Activated B cell treated with CpG ODN at 0.5 μM for 24 hours (primary cell): ENCODE measurements at regions not wholly inside any gene's neighbourhood (a gene's known extent, or its start where the extent isn't known, plus 50 kb on each side); places are given as distances from the start of the nearest gene placed in this dataset.

Experiments used
- ATAC-seq: fragments of 200-7000 bp; cut with Tn5 transposase; one replicate; pipeline ENCODE4 v1.10.0; 2021; ENCODE audit warnings: low read depth, mild to moderate bottlenecking, moderate library complexity
- CTCF ChIA-PET: fragments of 350-600 bp; sonication (Branson Sonifier 250); formaldehyde crosslinking; loops from one replicate; lab custom pipeline; 2021; ENCODE audit warnings: antibody characterized with exemption; lab: Charles Lee
- POLR2A ChIA-PET: fragments of 350-600 bp; sonication (Branson Sonifier 250); formaldehyde crosslinking; loops from one replicate; lab custom pipeline; 2021; ENCODE audit warnings: antibody characterized with exemption; lab: Charles Lee
- DNase-seq: peaks from one replicate; pipeline ENCODE4 v3.0.0; 2022
- H3K27ac Mint-ChIP-seq: one replicate; pipeline ENCODE4 v1.8.0; 2020; ENCODE audit warnings: mixed read lengths
- H3K27me3 Mint-ChIP-seq: one replicate; pipeline ENCODE4 v1.8.0; 2021; ENCODE audit warnings: mixed read lengths
- H3K36me3 Mint-ChIP-seq: one replicate; pipeline ENCODE4 v1.8.0; 2021; ENCODE audit warnings: low read depth, mixed read lengths
- H3K4me1 Mint-ChIP-seq: one replicate; pipeline ENCODE4 v1.8.0; 2021; ENCODE audit warnings: mixed read lengths
- H3K4me3 Mint-ChIP-seq: one replicate; pipeline ENCODE4 v1.8.0; 2020; ENCODE audit warnings: mild to moderate bottlenecking, mixed read lengths
- H3K9me3 Mint-ChIP-seq: one replicate; pipeline ENCODE4 v1.8.0; 2020; ENCODE audit warnings: mixed read lengths
- intact Hi-C: fragments of 100-400 bp; cut with micrococcal nuclease; formaldehyde crosslinking; loops from one replicate; pipeline ENCODE4 v1.15.1; 2024
- TF ChIP-seq, protein P1 (sequence below): fragments of 200-600 bp; IDR thresholded peaks from one replicate; pipeline ENCODE4 v1.8.0; 2022; ENCODE audit warnings: antibody characterized with exemption, mild to moderate bottlenecking

DNA sequence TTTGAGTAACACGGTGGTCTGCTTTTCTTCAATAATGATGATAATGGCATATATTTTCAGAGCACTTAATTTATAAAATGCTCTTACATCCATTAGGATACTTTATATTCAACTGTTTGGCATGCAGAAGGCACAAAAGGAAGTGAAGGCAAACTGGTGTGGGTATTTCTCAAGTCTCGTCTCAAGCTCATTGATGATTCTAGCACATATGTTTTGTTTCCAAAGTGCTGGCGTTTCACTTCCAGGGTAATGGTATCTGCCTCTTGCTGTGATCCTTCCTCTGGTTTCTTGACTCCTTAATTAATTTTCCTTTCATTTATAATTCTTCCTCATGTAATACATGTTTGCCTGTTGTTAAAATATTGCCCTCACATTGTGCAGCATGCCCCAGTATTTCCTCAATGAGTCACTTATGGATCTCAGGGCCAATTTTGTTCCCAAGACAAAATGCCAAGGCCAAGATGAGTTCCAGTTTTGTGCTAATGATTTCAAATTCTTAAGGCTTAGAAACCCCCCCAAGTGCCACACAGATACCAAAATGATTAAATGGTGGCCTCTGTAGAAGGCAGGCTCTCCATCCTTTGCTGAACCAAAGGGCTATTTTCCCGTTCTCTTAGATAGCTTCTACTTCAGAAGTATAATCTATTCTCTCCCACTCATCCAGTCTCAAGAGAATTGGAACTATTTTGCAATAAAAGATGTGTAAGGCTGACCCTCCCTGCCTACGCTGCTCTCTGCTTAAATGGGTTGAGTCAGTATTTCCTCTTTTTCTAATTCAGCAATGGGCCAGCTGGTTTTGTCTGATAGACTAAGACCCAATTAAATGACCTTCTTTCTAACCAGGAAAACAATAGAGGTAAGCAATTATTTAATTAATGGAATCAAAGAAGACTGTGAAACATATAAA lies 171.2 kb downstream of the ZNF365 start:
- intact Hi-C loops = no loop called here
- POLR2A ChIA-PET = no interaction called here
- ATAC-seq (no peak), DNase-seq (no peak)
- peaks cover 50% of the 10 kb centered on the region for H3K4me1 Mint-ChIP-seq
- peaks cover 3% of the 10 kb centered on the region for H3K36me3 Mint-ChIP-seq
- H3K4me3 Mint-ChIP-seq = no peak overlapping the region
- no peak overlapping the region for H3K27ac Mint-ChIP-seq
- TF ChIP-seq, protein P1, sequence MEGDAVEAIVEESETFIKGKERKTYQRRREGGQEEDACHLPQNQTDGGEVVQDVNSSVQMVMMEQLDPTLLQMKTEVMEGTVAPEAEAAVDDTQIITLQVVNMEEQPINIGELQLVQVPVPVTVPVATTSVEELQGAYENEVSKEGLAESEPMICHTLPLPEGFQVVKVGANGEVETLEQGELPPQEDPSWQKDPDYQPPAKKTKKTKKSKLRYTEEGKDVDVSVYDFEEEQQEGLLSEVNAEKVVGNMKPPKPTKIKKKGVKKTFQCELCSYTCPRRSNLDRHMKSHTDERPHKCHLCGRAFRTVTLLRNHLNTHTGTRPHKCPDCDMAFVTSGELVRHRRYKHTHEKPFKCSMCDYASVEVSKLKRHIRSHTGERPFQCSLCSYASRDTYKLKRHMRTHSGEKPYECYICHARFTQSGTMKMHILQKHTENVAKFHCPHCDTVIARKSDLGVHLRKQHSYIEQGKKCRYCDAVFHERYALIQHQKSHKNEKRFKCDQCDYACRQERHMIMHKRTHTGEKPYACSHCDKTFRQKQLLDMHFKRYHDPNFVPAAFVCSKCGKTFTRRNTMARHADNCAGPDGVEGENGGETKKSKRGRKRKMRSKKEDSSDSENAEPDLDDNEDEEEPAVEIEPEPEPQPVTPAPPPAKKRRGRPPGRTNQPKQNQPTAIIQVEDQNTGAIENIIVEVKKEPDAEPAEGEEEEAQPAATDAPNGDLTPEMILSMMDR = no peak
- CTCF ChIA-PET = interaction anchor here (1.2 kb wide), 1 partner anchor 108 kb away, joined by 3 read pairs; no protein-coding TSS in a partner anchor
- H3K27me3 Mint-ChIP-seq = no peaks in the 10 kb centered on the region
- H3K9me3 Mint-ChIP-seq = peaks cover 11% of the 10 kb centered on the region

DNA sequence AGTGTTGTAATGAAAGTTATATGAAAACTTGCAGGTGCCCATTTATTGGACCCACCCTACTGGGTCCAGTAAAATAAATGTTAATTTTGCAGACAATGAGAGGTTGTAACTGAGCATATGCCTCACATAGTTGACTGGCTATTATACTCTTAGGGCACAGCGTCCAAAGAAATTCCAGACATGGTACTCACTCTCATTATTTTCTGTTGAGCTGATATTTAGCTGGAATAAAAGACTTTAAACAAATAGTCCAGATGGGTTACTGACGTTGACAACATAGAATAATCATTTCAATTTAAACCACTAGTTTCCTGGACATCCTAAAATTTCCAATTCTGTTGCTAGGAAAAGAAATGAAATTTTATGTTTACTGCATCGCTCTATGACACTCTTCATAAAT lies 174.5 kb downstream of the ZNF365 start:
- H3K4me1 Mint-ChIP-seq = peaks cover 27% of the 10 kb centered on the region
- no peak overlapping the region for H3K4me3 Mint-ChIP-seq
- CTCF ChIA-PET = no interaction called here
- peaks cover 9% of the 10 kb centered on the region for H3K9me3 Mint-ChIP-seq
- no peak for ATAC-seq
- intact Hi-C loops = no loop called here
- no peak for DNase-seq
- H3K27ac Mint-ChIP-seq = no peak overlapping the region
- POLR2A ChIA-PET = no interaction called here
- peaks cover 3% of the 10 kb centered on the region for H3K36me3 Mint-ChIP-seq
- TF ChIP-seq, protein P1 = no peak
- no peaks in the 10 kb centered on the region for H3K27me3 Mint-ChIP-seq

DNA sequence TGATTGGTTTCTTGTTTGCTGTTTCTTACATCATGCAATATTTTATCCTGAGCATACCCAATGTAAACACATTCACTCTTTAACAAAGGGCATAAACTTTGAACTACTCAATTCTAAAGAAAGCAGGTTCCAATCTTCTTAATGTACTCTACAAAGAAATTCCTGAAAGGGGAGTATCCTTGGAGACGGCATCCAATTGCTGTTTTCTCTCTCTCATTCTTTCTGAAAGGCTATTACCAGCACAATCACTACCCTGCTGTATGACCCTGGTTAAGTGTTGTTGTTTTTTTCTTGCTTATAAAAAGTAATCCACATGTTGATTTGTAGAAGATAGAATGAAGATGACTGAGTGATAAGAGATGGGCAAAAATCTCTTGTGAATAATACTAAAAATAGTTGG lies 176.0 kb downstream of the ZNF365 start:
- DNase-seq (no peak), ATAC-seq (no peak)
- Mint-ChIP-seq H3K4me1 (peaks cover 25% of the 10 kb centered on the region), H3K4me3 (no peak overlapping the region), H3K36me3 (no peaks in the 10 kb centered on the region), H3K27ac (no peak overlapping the region), H3K9me3 (peaks cover 9% of the 10 kb centered on the region), H3K27me3 (no peaks in the 10 kb centered on the region)
- intact Hi-C loops = no loop called here
- CTCF ChIA-PET = no interaction called here
- POLR2A ChIA-PET = interaction anchor here (0.8 kb wide), 1 partner anchor 12 kb away, joined by 3 read pairs; no protein-coding TSS in a partner anchor
- TF ChIP-seq, protein P1 = no peak

DNA sequence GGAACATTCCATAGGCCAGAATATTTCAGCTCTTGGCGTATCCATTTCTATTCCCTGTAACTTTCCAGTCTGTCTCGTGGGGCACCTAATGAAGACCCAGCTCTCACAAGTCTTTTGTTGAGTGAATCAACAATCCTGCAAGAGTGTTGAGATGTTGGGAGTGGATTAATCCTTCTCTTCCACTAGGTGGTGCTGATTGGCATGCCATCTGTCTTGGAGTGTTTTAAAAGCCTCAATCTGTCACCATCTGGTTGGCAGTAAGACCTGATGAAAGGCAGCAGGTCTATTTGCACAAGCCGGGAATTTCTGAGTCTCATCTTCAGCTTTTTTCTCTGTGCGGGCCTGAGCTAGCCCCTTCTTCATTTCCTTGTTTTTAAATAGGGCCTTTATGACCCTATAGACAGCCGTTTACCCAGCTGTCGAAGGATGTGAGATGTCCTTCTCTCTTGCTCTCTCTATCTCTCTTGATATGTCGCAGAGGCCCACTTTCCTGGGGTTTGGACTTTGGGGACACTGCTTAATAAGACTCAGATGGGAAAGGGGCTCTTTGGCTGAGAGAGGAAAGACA lies 180.5 kb downstream of the ZNF365 start:
- Mint-ChIP-seq H3K4me1 (peaks cover 7% of the 10 kb centered on the region), H3K27ac (peak overlapping the region; percentile 22), H3K27me3 (peaks cover 2% of the 10 kb centered on the region), H3K36me3 (no peaks in the 10 kb centered on the region), H3K9me3 (no peaks in the 10 kb centered on the region), H3K4me3 (no peak overlapping the region)
- peak; percentile 60 for ATAC-seq
- TF ChIP-seq, protein P1 = no peak
- intact Hi-C loops = loop anchor here (1.0 to 2.0 kb wide), 3 partner anchors 62 to 264 kb away; no protein-coding TSS in a partner anchor
- ChIA-PET CTCF (interaction anchor here (1.2 to 2.1 kb wide), 8 partner anchors 14 to 603 kb away, joined by 3 to 6 read pairs (median 4); no protein-coding TSS in a partner anchor), POLR2A (no interaction called here)
- no peak for DNase-seq

DNA sequence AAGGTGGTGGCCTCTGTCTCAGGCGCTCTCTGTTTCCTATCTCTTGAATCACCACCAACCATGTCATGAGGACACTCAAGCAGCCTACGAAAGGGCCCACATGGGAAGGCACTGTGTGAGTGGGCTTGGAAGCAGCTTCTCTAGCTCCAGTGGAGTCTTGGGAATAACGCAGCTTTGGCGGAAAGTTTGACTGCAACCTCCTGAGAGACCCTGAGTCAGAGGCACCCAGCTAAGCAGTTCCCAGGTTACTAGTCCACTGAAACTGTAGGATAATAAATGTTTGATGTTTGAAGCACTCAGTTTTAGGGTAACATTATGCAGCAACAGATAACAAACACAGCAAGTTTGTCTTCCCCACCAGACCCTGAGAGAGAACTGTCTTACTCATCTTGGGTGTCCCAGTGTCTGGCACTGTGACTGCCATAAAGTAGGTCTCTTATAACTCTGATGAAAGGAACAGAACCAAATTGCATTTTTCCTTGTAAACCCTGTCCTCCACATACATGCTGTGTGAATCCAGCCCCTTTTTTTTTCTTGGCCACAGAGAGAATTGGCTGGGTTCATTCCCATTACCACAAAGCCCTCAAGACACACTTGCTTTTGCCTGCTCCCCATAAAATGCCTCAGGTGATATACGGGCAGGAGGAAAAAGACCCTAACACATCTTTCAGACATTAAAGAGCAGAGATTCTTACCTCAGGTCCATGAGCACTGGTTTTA lies 185.5 kb downstream of the ZNF365 start:
- no peak overlapping the region for H3K27ac Mint-ChIP-seq
- intact Hi-C loops = no loop called here
- H3K4me3 Mint-ChIP-seq = no peak overlapping the region
- CTCF ChIA-PET = no interaction called here
- peaks cover 3% of the 10 kb centered on the region for H3K27me3 Mint-ChIP-seq
- peaks cover 17% of the 10 kb centered on the region for H3K4me1 Mint-ChIP-seq
- ATAC-seq (no peak), DNase-seq (no peak)
- TF ChIP-seq, protein P1 = no peak
- POLR2A ChIA-PET = no interaction called here
- no peaks in the 10 kb centered on the region for H3K36me3 Mint-ChIP-seq
- H3K9me3 Mint-ChIP-seq = no peaks in the 10 kb centered on the region
